ENCODE measurements at regions not wholly inside any gene's neighbourhood (a gene's known extent, or its start where the extent isn't known, plus 50 kb on each side); places are given as distances from the start of the nearest gene placed in this dataset.

- no peak for DNase-seq (ENCODE audit: low read depth)
- H3K4me3 ChIP-seq (ENCODE audit: low read depth, low read length) = no peak overlapping the region
- no peak for TF ChIP-seq CTCF (IDR thresholded peaks at IDR 0.05; ENCODE audit: control insufficient read depth, extremely low read depth, insufficient read depth)
These were observed 329.1 kb upstream of the ATP2B1 start for GRCh38 chr12:90037740-90038139.

GRCh38 chr12:90036637-90037036 is 328.0 kb upstream of the ATP2B1 start:
- no peak for TF ChIP-seq CTCF (IDR thresholded peaks at IDR 0.05; ENCODE audit: control insufficient read depth, extremely low read depth, insufficient read depth)
- no peak overlapping the region for H3K4me3 ChIP-seq (ENCODE audit: low read depth, low read length)
- no peak for DNase-seq (ENCODE audit: low read depth)

- no peak for TF ChIP-seq CTCF (IDR thresholded peaks at IDR 0.05; ENCODE audit: control insufficient read depth, extremely low read depth, insufficient read depth)
- no peak for DNase-seq (ENCODE audit: low read depth)
- H3K4me3 ChIP-seq (ENCODE audit: low read depth, low read length) = no peak overlapping the region
These were observed 322.1 kb upstream of the ATP2B1 start for GRCh38 chr12:90030726-90031125.

GRCh38 chr12:90029317-90029716 is 320.7 kb upstream of the ATP2B1 start:
- DNase-seq (ENCODE audit: low read depth) = no peak
- H3K4me3 ChIP-seq (ENCODE audit: low read depth, low read length) = no peak overlapping the region
- no peak for TF ChIP-seq CTCF (IDR thresholded peaks at IDR 0.05; ENCODE audit: control insufficient read depth, extremely low read depth, insufficient read depth)

- DNase-seq (ENCODE audit: low read depth) = peak; percentile 50
- TF ChIP-seq CTCF (IDR thresholded peaks at IDR 0.05; ENCODE audit: control insufficient read depth, extremely low read depth, insufficient read depth) = no peak
- no peak overlapping the region for H3K4me3 ChIP-seq (ENCODE audit: low read depth, low read length)
These were observed 320.0 kb upstream of the ATP2B1 start for GRCh38 chr12:90028635-90029051.

GRCh38 chr12:90027889-90028634 is 319.4 kb upstream of the ATP2B1 start:
- no peak for TF ChIP-seq CTCF (IDR thresholded peaks at IDR 0.05; ENCODE audit: control insufficient read depth, extremely low read depth, insufficient read depth)
- no peak for DNase-seq (ENCODE audit: low read depth)
- H3K4me3 ChIP-seq (ENCODE audit: low read depth, low read length) = no peak overlapping the region

- TF ChIP-seq CTCF (IDR thresholded peaks at IDR 0.05; ENCODE audit: control insufficient read depth, extremely low read depth, insufficient read depth) = no peak
- H3K4me3 ChIP-seq (ENCODE audit: low read depth, low read length) = no peak overlapping the region
- DNase-seq (ENCODE audit: low read depth) = peak; percentile 75
These were observed 318.4 kb upstream of the ATP2B1 start for GRCh38 chr12:90027041-90027440.

All from LNCaP clone FGC (cell line).